ENCODE measurements at regions not wholly inside any gene's neighbourhood (a gene's known extent, or its start where the extent isn't known, plus 50 kb on each side); places are given as distances from the start of the nearest gene placed in this dataset.

GRCh38 chr2:239502430-239503186 is 101.8 kb upstream of the HDAC4 start:
- TF ChIP-seq, protein P1, sequence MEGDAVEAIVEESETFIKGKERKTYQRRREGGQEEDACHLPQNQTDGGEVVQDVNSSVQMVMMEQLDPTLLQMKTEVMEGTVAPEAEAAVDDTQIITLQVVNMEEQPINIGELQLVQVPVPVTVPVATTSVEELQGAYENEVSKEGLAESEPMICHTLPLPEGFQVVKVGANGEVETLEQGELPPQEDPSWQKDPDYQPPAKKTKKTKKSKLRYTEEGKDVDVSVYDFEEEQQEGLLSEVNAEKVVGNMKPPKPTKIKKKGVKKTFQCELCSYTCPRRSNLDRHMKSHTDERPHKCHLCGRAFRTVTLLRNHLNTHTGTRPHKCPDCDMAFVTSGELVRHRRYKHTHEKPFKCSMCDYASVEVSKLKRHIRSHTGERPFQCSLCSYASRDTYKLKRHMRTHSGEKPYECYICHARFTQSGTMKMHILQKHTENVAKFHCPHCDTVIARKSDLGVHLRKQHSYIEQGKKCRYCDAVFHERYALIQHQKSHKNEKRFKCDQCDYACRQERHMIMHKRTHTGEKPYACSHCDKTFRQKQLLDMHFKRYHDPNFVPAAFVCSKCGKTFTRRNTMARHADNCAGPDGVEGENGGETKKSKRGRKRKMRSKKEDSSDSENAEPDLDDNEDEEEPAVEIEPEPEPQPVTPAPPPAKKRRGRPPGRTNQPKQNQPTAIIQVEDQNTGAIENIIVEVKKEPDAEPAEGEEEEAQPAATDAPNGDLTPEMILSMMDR (IDR thresholded peaks at IDR 0.05; ENCODE audit: low read length), result no peak
- no peak for TF ChIP-seq EZH2 (IDR thresholded peaks at IDR 0.05; ENCODE audit: borderline replicate concordance, low read length)

Data from OCI-LY1 (cell line).